Stimulated activated CD4-positive, alpha-beta T cell treated with anti-CD3 and anti-CD28 coated beads, TNF-alpha, amount 100 ng/mL, for 48 hours (primary cell): ENCODE measurements at regions not wholly inside any gene's neighbourhood (a gene's known extent, or its start where the extent isn't known, plus 50 kb on each side); places are given as distances from the start of the nearest gene placed in this dataset.
"Not testable (repeated sequence)": the region's sequence is repeated elsewhere in the genome, so short reads cannot be mapped to it uniquely, and the experiment has no call there.

Experiments used
- DNase-seq, 3 donors: peaks; one replicate each; pipeline ENCODE4 v3.0.0-alpha.2; 2020; ENCODE audit warnings: low read depth in 3 of 3

DNA sequence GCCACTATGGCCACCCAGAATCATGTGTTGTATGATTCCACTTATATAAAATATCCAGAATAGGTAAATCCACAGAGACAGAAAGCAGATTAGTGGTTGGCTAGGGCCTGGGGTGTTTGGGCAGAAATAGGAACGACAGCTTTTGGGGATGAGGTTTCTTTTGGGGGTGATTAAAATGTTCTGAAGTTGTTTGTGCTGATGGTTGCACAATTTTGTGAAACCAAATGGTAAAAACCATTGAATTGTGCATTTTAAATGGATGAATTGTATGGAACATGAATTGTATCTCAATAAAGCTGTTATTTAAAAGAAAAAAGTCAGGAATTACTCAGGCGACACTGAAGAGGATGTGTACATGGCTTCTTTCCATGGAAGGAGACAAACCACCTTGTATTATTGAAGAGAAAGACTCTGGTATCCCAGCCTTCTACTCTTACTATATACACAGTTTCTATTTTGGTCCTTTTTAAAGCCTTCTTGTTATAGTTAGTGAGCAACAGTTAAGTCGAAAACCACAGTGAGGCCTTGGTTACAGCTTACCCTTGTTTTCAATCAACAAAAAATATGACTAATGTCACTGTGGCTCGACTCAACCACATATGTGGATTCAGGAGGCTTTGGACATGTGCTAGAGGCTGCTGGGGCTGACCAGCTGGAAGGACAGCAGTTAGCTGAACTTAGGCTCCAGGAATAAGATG lies 57.1 kb upstream of the KMT2E start:
- DNase-seq, result peak in 1 of 3 donors; percentile 31

DNA sequence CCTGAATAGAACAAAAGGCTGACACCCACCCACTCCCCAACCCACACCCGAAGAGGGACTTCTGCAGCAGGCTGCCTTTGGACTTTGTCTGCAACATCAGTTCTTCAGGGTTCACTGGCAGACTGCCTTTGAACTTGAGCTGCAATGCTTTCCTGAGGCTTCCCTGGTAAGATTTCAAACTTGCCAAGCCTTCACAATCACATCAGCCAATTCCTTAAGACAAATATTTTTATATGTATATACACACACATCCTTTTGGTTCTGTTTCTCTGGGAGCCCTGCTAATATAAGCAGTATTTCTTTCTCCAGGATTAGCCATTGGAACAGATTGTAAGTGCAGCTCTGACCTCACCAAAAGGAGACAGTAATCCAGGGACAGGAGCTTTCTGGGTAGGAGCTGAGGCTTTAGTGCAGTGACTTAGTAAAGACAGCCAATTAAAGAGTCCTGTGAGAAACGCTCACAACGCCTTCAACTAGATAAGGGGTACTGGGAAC lies 55.6 kb upstream of the KMT2E start:
- no peak for DNase-seq

DNA sequence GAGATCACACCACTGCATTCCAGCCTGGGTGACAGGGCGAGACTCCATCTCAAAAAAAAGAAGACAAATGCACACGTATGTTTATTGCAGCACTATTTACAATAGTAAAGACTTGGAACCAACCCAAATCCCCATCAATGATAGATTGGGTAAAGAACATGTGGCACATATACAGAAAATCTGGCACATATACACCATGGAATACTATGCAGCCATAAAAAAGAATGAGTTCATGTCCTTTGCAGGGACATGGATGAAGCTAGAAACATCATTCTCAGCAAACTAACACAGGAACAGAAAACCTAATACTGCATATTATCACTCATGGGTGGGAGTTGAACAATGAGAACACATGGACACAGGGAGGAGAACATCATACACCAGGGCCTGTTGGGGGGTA lies 54.5 kb upstream of the KMT2E start:
- DNase-seq, result not testable (repeated sequence)

DNA sequence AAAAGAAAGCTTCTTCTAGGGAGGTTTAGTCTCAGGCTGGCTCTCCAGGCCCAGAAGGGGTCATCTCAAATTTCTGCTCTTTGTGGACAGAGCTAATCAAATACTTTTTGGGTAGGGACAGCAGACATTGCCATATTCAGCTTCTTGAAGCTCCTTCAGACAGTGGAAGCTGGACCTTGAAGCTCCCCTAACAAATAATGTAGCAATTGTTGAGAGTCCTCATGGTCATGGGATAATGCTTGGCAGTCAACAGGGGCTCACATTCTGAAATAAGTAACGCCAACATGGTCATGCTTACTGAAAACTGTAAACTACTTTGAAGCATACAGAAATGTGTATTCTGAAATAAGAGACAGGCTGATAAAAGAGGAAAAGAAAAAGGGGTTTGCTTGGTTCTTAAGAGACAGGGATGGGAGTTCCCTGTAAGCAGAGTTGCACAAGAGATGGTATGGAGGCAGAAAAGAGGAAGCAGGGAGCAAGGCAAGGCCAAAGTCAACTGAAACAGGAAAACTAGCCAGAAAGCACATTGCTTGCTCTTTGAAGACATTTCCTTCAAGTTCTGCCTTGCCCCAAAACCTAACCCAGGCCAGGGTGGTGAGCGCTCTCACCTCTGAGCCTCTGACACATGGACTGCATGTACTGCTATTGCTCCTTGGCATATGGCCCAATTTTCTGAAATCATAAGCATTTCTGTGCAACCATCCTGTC lies 53.1 kb upstream of the KMT2E start:
- no peak for DNase-seq

DNA sequence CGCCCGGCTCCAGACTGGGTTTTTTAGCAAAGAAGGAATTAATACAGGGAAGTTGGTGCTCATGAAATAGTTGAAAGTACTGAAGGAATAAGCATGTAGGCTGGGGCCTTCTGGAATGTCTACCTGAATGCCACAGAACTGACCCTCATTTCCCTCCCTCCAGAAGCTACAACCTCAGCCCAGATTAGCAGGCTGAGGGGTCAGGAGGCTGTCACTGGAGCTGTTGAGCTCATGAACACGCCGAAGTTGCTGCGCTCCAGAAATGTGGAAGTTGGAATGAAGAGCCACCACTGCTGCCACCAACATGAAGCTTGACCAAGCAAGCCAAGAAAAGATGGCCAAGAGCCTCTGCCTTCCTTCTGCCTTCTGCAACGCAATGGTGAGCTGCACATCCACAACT lies 52.2 kb upstream of the KMT2E start:
- no peak for DNase-seq

DNA sequence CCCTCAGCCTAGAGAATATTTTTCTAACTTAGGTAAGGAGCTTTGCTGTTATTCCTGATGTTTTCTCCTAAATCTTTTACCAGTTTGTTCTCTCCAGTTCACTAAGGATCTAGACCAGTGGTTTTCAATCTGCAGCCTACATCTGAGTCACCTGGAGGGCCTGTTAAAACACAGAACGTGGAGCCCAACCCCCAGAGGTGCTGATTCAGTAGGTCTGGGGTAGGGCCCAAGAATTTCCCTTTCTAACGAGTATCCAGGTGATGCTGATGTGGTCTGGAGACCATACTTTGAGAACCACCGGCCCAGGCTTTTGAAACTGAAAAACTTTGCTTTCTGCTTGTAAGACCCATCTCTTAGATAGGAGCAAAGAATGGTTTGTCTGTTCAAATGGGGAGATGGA lies 51.2 kb upstream of the KMT2E start:
- no peak for DNase-seq

DNA sequence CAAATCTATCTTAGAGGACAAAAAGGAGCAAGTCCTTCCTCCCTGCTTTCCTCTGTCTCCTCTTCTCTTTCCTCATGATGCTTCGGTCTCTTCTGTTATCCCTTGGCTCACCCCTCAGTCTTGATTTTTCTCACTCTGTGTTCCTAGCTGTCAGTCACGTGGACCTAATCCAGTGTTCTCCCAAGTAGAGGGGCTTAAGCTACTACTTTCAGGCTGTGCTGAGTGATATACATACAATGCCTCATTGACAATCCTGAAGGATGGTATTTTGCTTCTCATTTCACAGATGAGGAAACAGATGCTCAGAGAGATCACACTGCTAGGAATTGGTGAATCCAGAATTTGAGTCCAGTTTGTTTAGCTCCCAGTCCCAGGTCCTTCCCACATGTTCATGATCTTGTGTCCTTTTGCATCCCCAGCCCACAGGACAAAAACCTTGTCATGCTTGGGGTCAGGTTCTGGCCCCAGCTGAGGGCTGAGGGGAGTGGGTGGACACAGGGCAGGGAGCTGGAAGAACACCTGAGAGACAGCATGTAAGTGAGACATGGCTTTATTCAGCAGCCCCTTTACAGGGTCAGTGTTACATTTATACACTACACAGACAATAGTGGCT lies 50.5 kb upstream of the KMT2E start:
- DNase-seq, result no peak

DNA sequence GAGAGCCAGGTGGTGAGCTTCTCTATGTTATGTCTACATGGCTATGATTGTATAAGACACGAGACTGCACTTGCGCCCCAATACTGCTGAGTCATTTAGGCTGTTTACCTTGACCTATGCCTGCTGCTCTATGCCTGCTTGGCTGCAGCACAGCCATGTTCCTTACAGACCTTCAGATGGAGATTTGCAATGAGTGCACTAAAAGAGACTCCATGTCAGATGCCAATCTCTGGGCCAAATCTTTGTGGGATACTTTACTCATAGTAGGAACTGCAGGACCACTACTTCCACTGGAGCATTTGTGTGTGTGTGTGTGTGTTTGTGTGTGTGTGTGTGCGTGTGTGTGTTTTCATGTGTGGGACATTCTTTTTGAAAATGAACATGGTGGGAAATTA lies 50.0 kb upstream of the KMT2E start:
- DNase-seq, result no peak
